Fibroblast of lung (primary cell): ENCODE measurements at regions not wholly inside any gene's neighbourhood (a gene's known extent, or its start where the extent isn't known, plus 50 kb on each side); places are given as distances from the start of the nearest gene placed in this dataset.

Source experiments
- CTCF ChIP-seq, 2 donors: IDR thresholded peaks in 1 of 2; conservative IDR thresholded peaks in 1 of 2; 1 replicate in 1 of 2; 2 replicates in 1 of 2; pipeline ENCODE4 v1.5.1; 2011 to 2012; ENCODE audit warnings: low read length in 2 of 2, control low read depth in 1 of 2, inconsistent platforms in 1 of 2, low read depth in 1 of 2, mild to moderate bottlenecking in 1 of 2
- EZH2 ChIP-seq: IDR thresholded peaks from 2 replicates; pipeline ENCODE4 v1.5.1; 2012; ENCODE audit warnings: low read length, control low read depth, mild to moderate bottlenecking; ENCODE audit errors: missing control alignments

GRCh38 chr13:108496362-108497210, 132.8 kb upstream of the MYO16 start:
- no peak for TF ChIP-seq CTCF (conservative IDR thresholded peaks at IDR 0.05 in 1 of 2, IDR thresholded peaks at IDR 0.05 in 1 of 2; ENCODE audit: low read depth in 1 of 2, low read length in 2 of 2)
- no peak for TF ChIP-seq EZH2
